Bronchial epithelial cell (primary cell): ENCODE measurements at regions not wholly inside any gene's neighbourhood (a gene's known extent, or its start where the extent isn't known, plus 50 kb on each side); places are given as distances from the start of the nearest gene placed in this dataset.
A peak's percentile ranks its signal among the peaks of the same experiment; 100 is the strongest.
"Not testable (repeated sequence)": the region's sequence is repeated elsewhere in the genome, so short reads cannot be mapped to it uniquely, and the experiment has no call there.

Experiments used
- DNase-seq: peaks from one replicate; pipeline ENCODE4 v3.0.0-alpha.2; 2010; ENCODE audit warnings: low read depth
- FAIRE-seq: peaks from 2 replicates; lab custom pipeline; 2011; peaks lifted over from hg19 to GRCh38; lab: Jason Lieb, UNC
- H3K27me3 ChIP-seq: 2 replicates; pipeline ENCODE4 v1.5.1; 2011; ENCODE audit warnings: low read length; ENCODE audit not compliant: control insufficient read depth, insufficient read depth
- H3K36me3 ChIP-seq: 2 replicates; pipeline ENCODE4 v1.5.1; 2011; ENCODE audit warnings: low read length; ENCODE audit not compliant: control insufficient read depth, insufficient read depth
- H3K4me3 ChIP-seq: 2 replicates; pipeline ENCODE4 v1.5.1; 2011; ENCODE audit warnings: mild to moderate bottlenecking, low read depth, low read length, control low read depth
- CTCF ChIP-seq: IDR thresholded peaks from 2 replicates; pipeline ENCODE4 v1.5.1; 2011; ENCODE audit warnings: mild to moderate bottlenecking, moderate library complexity, low read length, control low read depth, inconsistent platforms; ENCODE audit not compliant: insufficient read depth, severe bottlenecking

DNA sequence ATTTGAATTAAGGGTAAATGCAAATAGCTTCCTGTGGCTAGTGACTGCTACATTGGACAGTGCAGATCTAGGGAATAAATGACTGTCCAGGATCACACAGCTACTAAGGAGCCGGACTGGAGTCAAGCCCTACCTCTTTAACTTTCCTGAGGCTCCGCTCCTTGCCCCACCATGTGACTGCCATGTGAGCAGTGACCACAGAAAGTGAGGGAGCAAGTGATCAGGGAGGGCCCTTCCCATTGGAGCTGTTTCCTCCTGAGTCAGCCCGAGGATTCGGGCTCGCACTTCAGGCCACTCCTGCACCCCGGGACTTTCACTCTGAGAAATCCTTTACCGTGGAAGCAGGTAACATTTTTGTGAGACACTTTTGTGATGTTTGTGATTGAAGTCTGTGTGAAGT lies 198.0 kb downstream of the ANKRD30B start:
- FAIRE-seq, result peak; percentile 47

GRCh38 chr18:14946741-14947470 lies 198.9 kb downstream of the ANKRD30B start:
- H3K27me3 ChIP-seq, H3K4me3 ChIP-seq, H3K36me3 ChIP-seq, DNase-seq: not testable (repeated sequence)
- FAIRE-seq, result peak; percentile 52

More for the DNA sequence above, 198.0 kb downstream of the ANKRD30B start:
- H3K27me3 ChIP-seq, result no peaks in the 10 kb centered on the region
- H3K4me3 ChIP-seq, result no peak overlapping the region
- no peak for TF ChIP-seq CTCF
- DNase-seq, result no peak
- no peaks in the 10 kb centered on the region for H3K36me3 ChIP-seq

DNA sequence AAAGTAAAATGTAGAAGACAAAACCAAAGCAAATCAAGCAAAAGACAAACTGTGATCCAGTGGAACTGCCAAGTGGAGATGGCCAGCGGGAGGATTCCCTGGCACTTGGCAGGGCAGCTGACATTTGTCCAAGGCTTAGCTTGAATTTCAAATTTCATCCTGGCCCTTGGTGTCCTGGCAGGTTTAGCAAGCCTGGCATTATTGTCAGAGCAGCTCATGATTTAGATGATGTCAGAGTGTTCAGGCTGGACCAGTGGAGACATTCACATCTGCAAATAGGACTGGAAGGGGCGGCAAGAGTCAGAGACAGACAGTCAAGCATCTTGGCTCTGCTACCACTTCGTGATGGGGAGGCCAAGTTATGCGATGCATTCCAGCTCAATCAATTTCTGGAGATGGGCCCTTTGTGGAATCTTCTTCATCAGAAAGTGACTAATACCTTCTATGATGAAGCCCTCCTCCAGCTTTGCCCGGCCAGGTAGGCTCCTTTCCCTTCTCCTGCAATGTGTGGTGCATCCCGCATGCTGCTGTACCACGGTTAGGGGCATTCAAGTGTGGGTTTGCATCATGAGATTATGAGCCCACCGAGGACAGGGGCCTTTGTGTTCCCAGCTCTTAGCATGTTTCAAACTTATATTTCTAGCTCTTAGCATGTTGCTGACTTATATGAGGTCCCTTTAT lies 199.7 kb downstream of the ANKRD30B start:
- no peak overlapping the region for H3K4me3 ChIP-seq
- H3K36me3 ChIP-seq, result no peaks in the 10 kb centered on the region
- FAIRE-seq, result peak; percentile 36
- H3K27me3 ChIP-seq, result no peaks in the 10 kb centered on the region
- no peak for TF ChIP-seq CTCF
- no peak for DNase-seq

GRCh38 chr18:14948163-14948540 lies 200.2 kb downstream of the ANKRD30B start:
- Histone ChIP-seq H3K4me3 (no peak overlapping the region), H3K36me3 (no peaks in the 10 kb centered on the region), H3K27me3 (no peaks in the 10 kb centered on the region)
- TF ChIP-seq CTCF, result no peak
- FAIRE-seq (no peak), DNase-seq (no peak)

- H3K36me3 ChIP-seq, result no peaks in the 10 kb centered on the region
- no peak overlapping the region for H3K4me3 ChIP-seq
- DNase-seq, result no peak
- FAIRE-seq, result peak; percentile 64
- H3K27me3 ChIP-seq, result no peaks in the 10 kb centered on the region
- TF ChIP-seq CTCF, result no peak
Observed at GRCh38 chr18:14949800-14950664, 202.1 kb downstream of the ANKRD30B start.

DNA sequence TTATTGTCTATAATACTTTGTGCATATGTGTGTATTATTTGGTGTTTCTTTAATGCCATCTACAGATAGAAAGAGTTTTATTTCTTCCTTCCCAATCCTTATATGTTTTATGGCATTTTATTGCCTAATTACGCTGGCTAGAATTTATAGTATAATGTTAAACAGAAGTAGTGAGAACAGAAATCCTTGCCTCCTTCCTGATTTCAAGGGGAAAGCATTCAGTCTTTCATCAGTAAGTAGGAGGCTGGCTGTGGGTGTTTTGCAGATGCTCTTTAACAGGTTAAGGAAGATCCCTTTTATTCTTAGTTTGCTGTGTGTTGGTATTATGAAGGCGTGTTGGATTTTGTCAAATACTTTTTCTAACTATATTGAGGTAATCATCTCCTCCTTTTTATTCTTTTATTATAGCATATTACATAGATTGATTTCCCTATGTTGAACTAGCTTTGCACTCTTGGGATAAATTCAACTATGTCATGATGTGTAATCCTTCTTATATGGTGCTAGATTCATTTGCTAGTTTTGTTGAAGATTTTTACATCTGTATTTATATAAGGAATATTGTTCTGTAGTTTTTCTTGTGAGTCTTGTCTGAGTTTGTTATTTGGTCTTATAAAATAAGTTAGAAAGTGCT lies 204.6 kb downstream of the ANKRD30B start:
- not testable (repeated sequence) for H3K27me3 ChIP-seq, H3K36me3 ChIP-seq, H3K4me3 ChIP-seq, DNase-seq, FAIRE-seq
